ENCODE measurements at regions not wholly inside any gene's neighbourhood (a gene's known extent, or its start where the extent isn't known, plus 50 kb on each side); places are given as distances from the start of the nearest gene placed in this dataset.
"Not testable (repeated sequence)": the region's sequence is repeated elsewhere in the genome, so short reads cannot be mapped to it uniquely, and the experiment has no call there.

GRCh38 chr15:32342772-32343199, 60.3 kb downstream of the GOLGA8K start:
- DNase-seq (ENCODE audit: low read depth, low spot score), result peak; percentile 47

GRCh38 chr15:32342268-32342667, 60.8 kb downstream of the GOLGA8K start:
- DNase-seq (ENCODE audit: low read depth, low spot score), result not testable (repeated sequence)

- DNase-seq (ENCODE audit: low read depth, low spot score), result not testable (repeated sequence)
Observed at GRCh38 chr15:32341530-32341929, 61.6 kb downstream of the GOLGA8K start.

- not testable (repeated sequence) for DNase-seq (ENCODE audit: low read depth, low spot score)
Observed at GRCh38 chr15:32336804-32337203, 66.3 kb downstream of the GOLGA8K start.

GRCh38 chr15:32323353-32323752, 79.7 kb downstream of the GOLGA8K start:
- not testable (repeated sequence) for DNase-seq (ENCODE audit: low read depth, low spot score)

GRCh38 chr15:32319247-32319646, 83.8 kb downstream of the GOLGA8K start:
- not testable (repeated sequence) for DNase-seq (ENCODE audit: low read depth, low spot score)

GRCh38 chr15:32316482-32316881, 86.6 kb downstream of the GOLGA8K start:
- DNase-seq (ENCODE audit: low read depth, low spot score), result not testable (repeated sequence)

GRCh38 chr15:32315079-32315939, 87.8 kb downstream of the GOLGA8K start:
- not testable (repeated sequence) for DNase-seq (ENCODE audit: low read depth, low spot score)

- DNase-seq (ENCODE audit: low read depth, low spot score), result not testable (repeated sequence)
Observed at GRCh38 chr15:32313446-32314209, 89.5 kb downstream of the GOLGA8K start.

GRCh38 chr15:32312721-32313120, 90.4 kb downstream of the GOLGA8K start:
- not testable (repeated sequence) for DNase-seq (ENCODE audit: low read depth, low spot score)

GRCh38 chr15:32307592-32307991, 95.5 kb downstream of the GOLGA8K start:
- DNase-seq (ENCODE audit: low read depth, low spot score), result not testable (repeated sequence)

- not testable (repeated sequence) for DNase-seq (ENCODE audit: low read depth, low spot score)
Observed at GRCh38 chr15:32276200-32276830, 126.8 kb downstream of the GOLGA8K start.

GRCh38 chr15:32253958-32254357, 149.1 kb downstream of the GOLGA8K start:
- DNase-seq (ENCODE audit: low read depth, low spot score), result not testable (repeated sequence)

- DNase-seq (ENCODE audit: low read depth, low spot score), result not testable (repeated sequence)
Observed at GRCh38 chr15:32249207-32249606, 153.9 kb downstream of the GOLGA8K start.

GRCh38 chr15:32243727-32244126, 159.4 kb downstream of the GOLGA8K start:
- not testable (repeated sequence) for DNase-seq (ENCODE audit: low read depth, low spot score)

GRCh38 chr15:32242780-32243528, 160.1 kb downstream of the GOLGA8K start:
- DNase-seq (ENCODE audit: low read depth, low spot score), result not testable (repeated sequence)

GRCh38 chr15:32227410-32228114, 175.5 kb downstream of the GOLGA8K start:
- not testable (repeated sequence) for DNase-seq (ENCODE audit: low read depth, low spot score)

- no peak for DNase-seq (ENCODE audit: low read depth, low spot score)
Observed at GRCh38 chr15:32222716-32223115, 180.4 kb downstream of the GOLGA8K start.
